NT2/D1 (cell line): ENCODE measurements at regions not wholly inside any gene's neighbourhood (a gene's known extent, or its start where the extent isn't known, plus 50 kb on each side); places are given as distances from the start of the nearest gene placed in this dataset.

ENCODE experiments used
- SUZ12 ChIP-seq: IDR thresholded peaks from 2 replicates; pipeline ENCODE4 v1.6.1; 2011; ENCODE audit not compliant: insufficient read length, insufficient read depth; ENCODE audit errors: extremely low read depth
- YY1 ChIP-seq: IDR thresholded peaks from 2 replicates; pipeline ENCODE4 v1.6.1; 2011; ENCODE audit not compliant: insufficient read length, insufficient read depth
- ZNF274 ChIP-seq: IDR thresholded peaks from 2 replicates; pipeline ENCODE4 v1.6.1; 2011; ENCODE audit warnings: mild to moderate bottlenecking, low read depth, low read length

DNA sequence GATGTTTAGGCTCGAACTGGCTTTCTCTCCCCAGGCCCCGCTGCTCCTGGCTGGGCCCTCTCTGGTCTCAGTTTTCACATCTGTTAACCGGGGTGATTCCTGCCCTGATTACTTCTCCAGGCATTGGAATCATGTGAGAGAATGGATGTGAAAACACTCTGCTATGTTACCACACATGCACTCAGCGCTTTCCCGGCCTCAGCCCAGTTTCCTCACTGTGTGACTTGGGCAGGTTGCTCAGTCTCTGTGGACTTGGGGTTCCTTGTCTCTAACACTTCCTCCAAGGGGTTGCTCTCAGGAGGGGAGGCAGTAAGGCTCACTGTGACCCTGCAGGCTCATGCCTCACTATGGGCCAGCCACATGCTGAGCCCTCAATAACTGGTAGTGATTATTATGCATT lies 230.4 kb upstream of the HS6ST1 start:
- TF ChIP-seq ZNF274 = no peak
- TF ChIP-seq SUZ12 = no peak
- TF ChIP-seq YY1 = no peak
